NT2/D1 (cell line): ENCODE measurements at regions not wholly inside any gene's neighbourhood (a gene's known extent, or its start where the extent isn't known, plus 50 kb on each side); places are given as distances from the start of the nearest gene placed in this dataset.

Source experiments
- SUZ12 ChIP-seq: IDR thresholded peaks from 2 replicates; pipeline ENCODE4 v1.6.1; 2011; ENCODE audit not compliant: insufficient read length, insufficient read depth; ENCODE audit errors: extremely low read depth
- YY1 ChIP-seq: IDR thresholded peaks from 2 replicates; pipeline ENCODE4 v1.6.1; 2011; ENCODE audit not compliant: insufficient read length, insufficient read depth

DNA sequence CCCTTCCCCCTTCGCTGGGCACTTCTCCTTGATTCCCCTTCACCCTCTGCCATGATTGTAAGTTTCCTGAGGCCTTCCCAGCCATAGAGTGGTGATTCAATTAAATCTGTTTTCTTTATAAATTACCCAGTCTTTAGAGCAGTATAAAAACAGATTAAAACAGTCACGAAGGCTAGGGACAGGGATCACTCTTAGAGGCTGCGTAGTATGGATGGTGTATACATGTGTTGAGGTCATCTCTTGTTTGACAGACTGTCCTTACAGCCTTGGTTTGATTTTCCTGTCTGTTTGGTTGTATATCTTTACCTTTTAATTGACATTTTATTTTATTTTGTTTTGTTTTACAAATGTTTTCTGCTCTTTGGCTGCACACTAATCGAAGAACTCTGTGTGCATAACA, 1155.7 kb upstream of the CDH18 start:
- TF ChIP-seq YY1, result no peak
- TF ChIP-seq SUZ12, result no peak
